Transverse colon (tissue), 3 donors: ENCODE measurements at regions not wholly inside any gene's neighbourhood (a gene's known extent, or its start where the extent isn't known, plus 50 kb on each side); places are given as distances from the start of the nearest gene placed in this dataset.

Experiments
- CTCF ChIP-seq, 5 experiments: fragments of 200-600 bp in 3 of 5; fragments of 450-650 bp in 2 of 5; sonication (generic) in 3 of 5; IDR thresholded peaks; 1 replicate in 2 of 5; 2 replicates in 3 of 5; pipeline ENCODE4 v1.5.1; 2016 to 2017; ENCODE audit warnings: antibody characterized with exemption in 5 of 5, inconsistent platforms in 3 of 5, mild to moderate bottlenecking in 2 of 5, moderate library complexity in 1 of 5
- EP300 ChIP-seq: sonication (generic); formaldehyde crosslinking; IDR thresholded peaks from one replicate; pipeline ENCODE4 v1.6.1; 2017; ENCODE audit warnings: antibody characterized with exemption, low read depth

DNA sequence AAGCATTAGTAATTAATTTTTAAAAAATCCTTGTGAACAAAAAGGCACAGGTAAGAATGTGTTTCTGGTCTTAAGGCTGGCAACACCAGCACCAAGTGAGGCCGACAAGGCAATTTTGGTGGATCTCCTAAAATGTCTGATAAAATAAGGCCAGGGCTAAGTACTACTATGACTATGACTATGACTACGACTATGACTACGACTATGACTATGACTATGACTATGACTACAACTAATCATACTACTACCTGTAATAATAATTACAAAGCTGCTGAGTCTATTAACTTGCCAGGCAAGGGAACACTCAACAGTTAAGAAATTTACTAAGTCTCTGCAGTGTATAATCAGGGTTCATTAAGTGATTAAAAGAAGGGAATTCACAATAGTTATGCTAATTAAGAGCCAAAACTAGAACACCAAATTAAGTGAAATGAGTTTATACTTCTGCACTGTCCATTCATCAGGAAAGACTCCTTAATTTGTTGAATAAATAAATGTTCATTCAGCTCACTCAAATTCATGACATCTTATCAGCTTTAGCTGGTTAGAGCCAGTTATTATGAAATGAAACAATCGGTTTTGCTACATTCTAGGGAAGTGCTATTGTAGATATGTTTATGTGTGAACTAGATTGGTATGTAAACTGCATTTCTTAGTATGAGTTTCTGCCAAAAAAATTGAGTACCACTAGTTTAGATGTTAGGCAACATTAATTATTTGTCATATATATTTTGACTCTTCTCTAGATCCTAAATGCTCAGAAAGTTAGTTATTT is 1626.2 kb upstream of the PCDH20 start:
- no peak for TF ChIP-seq CTCF (IDR thresholded peaks at IDR 0.05)
- TF ChIP-seq EP300, result no peak
